ENCODE measurements at regions not wholly inside any gene's neighbourhood (a gene's known extent, or its start where the extent isn't known, plus 50 kb on each side); places are given as distances from the start of the nearest gene placed in this dataset.

DNA sequence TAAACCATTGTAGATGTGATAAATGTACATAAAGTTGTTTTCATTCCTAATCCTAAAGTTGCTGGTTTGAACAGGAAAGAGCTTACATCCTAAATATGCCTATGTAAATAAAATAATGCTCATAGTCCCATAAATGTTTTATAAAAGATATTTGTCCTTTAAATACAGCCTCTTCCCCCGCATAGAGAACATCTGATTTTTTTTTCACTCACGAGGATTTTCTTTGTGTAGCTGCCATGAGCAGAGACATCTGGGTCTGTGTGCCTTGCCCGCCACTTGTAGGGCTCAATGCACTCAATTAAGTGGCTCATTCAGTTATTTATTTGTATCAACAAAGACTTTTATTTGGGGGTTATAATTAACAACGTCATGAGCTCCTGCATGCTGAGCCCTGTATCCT is 72.8 kb downstream of the SOWAHC start:
- TF ChIP-seq, protein P1, sequence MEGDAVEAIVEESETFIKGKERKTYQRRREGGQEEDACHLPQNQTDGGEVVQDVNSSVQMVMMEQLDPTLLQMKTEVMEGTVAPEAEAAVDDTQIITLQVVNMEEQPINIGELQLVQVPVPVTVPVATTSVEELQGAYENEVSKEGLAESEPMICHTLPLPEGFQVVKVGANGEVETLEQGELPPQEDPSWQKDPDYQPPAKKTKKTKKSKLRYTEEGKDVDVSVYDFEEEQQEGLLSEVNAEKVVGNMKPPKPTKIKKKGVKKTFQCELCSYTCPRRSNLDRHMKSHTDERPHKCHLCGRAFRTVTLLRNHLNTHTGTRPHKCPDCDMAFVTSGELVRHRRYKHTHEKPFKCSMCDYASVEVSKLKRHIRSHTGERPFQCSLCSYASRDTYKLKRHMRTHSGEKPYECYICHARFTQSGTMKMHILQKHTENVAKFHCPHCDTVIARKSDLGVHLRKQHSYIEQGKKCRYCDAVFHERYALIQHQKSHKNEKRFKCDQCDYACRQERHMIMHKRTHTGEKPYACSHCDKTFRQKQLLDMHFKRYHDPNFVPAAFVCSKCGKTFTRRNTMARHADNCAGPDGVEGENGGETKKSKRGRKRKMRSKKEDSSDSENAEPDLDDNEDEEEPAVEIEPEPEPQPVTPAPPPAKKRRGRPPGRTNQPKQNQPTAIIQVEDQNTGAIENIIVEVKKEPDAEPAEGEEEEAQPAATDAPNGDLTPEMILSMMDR (IDR thresholded peaks at IDR 0.05): no peak
- no peak for TF ChIP-seq POLR2AphosphoS5 (IDR thresholded peaks at IDR 0.05; ENCODE audit: insufficient read depth in 1 of 2, low read depth in 1 of 2)

Measured in vagina (tissue), 2 donors.